Stimulated activated CD8-positive, alpha-beta memory T cell treated with anti-CD3 and anti-CD28 coated beads, Interleukin-15, amount 100 ng/mL, for 4 hours (primary cell): ENCODE measurements at regions not wholly inside any gene's neighbourhood (a gene's known extent, or its start where the extent isn't known, plus 50 kb on each side); places are given as distances from the start of the nearest gene placed in this dataset.

Experiments
- DNase-seq, 2 donors: peaks; one replicate each; pipeline ENCODE4 v3.0.0-alpha.2; 2020; ENCODE audit warnings: low read depth in 2 of 2

DNA sequence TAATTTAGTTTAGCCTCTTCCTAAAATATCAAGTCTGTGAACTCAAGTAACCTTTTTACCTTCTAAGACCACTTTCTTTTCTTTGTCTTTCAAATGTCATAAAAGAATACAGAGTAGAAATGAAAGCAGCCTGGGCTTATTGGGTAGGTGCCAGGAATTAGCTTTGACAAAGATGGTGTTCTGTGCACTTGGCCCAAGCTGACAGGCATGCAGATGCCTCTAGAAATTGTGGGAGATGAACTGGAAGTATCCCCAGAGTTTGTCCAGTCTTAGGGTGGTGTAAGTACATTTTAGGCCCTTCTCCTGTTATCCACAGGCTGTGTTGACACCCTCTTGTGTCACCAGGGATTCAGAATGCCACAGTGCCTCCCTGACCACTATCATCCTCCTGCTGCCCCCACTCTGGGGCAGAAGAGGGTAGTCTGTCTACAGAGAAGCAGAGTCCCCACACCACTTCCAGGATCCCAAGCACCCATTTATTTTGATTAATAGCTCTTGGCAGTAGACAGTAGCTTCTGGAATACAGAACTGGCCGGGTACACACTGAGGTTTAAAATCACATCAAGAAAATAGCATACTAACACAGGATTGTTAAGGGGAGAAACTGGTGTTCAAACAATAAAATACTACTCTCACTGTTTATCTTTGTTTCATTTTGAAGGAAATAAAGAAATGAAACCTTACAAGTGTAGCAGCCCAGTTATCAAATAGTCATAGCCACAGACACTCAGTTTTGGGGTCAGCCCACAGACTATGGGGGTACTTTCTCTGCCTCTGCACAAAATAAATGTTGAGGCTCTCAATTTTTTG is 343.2 kb downstream of the KCNRG start:
- no peak for DNase-seq

DNA sequence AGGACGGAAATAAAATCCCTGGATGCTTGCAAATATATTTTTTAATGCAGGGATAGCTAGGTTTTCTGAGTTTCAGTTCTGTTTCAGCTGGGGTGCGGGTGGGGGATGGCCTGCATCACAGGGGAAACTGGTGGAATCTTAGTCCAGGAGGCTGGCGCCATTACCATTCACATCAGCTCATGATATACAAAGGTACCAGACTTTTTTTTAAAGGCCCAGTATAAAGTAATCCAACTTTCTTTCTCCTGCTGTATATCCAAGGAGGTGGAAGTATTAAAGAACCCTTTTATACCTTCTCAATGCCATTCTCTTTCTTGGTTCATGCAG is 343.8 kb downstream of the KCNRG start:
- DNase-seq: no peak

DNA sequence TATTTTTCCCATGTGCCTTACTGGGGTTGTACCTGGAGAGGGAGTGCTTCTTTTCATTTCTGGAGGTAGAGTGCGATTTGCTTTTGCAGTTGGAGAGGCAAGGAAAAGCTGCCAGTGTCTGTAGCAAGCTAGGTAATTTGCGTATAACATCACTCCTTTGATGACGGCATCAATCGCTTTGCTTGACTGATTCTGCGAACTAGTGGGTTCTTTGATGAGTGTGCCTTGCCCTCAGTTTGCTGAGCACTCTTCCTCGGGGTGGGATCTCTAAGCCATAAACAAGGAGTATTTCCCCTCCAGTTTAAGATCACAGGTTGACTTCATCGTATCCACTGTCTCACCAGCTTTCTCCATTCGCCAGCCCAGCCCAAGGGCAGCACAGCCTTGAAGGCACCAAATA is 344.5 kb downstream of the KCNRG start:
- no peak for DNase-seq

DNA sequence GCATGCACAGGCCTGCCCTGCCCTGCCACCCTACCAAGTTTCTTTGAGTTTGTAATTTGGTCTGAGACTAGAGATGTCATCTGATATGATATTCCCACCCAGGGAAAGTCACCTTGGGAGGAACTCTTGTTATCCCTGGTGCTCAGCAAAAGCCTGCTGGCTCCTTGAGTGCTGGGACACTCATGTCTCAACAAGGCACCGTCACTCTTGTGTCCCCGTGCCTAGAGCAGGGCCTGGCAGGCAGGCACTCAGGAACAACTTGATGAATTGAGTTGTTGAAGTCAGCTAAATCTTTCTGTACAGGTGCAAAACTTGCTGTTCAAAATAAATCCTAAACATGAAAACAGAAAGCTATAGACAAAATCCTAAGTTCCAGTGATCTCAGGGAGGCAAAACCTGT is 345.4 kb downstream of the KCNRG start:
- DNase-seq: no peak

DNA sequence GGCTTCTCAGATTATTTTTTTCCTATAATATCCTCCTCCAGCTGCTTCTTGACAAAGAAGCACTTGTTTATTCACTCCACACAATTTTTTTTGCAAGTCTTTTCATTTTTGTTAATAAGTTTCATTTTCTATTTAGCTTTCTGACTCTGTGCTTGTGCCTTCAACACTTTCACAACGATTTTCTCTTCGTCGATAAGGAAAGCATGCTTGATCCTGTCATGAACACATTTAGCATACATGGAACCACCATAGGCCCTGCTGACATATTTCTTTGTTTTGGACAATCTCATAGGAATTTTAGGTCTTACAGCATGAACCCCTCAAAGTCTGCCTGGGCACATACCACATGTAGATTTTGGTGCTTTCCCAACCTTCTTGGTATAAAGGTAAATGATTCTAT is 346.0 kb downstream of the KCNRG start:
- no peak for DNase-seq

DNA sequence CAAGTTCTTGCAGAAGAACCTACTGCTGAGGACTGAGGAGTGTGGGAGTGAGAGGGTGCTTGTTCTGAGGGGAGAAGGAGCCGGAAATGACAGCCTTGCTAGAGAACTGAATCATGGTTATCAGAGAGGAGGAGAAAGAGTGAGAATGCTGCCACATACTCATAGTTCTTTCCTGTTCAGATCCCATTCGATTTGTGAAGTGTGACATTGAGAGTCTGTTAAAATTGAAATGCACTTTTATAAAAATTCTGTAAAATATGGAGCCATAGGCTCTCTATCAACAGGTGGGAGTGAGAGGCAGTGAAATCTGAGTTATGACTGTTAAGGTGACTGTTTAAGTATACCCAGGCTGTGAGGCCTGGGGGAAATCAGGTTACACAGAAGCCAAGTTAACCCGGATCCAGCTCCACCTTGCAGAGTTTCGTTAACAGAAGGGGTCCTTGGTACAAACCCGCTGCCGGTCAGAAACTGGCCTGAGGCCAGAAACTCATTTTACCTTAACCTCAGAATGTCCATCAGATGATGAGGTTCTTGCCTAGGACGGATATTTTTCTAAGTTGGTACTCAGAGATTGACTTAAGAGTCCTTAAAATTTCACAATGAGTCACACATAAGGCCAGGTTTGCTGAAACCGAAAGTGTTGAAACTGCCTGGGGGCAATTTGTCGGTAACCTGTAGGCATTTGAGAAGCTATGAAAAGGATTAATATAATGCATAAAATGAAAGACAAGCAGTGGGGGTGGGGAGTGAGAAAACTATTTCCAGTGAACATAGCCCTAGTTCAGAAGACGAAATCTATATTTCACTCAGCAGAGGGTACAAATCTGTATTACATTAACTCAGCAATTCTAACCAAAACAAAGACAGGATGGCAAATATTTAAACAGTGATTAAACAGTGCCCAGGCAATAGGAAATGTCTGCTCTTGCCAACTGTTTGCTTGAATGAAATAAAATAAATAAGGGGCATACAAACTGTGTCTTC is 350.5 kb downstream of the KCNRG start:
- DNase-seq: peak in 1 of 2 donors; percentile 30

DNA sequence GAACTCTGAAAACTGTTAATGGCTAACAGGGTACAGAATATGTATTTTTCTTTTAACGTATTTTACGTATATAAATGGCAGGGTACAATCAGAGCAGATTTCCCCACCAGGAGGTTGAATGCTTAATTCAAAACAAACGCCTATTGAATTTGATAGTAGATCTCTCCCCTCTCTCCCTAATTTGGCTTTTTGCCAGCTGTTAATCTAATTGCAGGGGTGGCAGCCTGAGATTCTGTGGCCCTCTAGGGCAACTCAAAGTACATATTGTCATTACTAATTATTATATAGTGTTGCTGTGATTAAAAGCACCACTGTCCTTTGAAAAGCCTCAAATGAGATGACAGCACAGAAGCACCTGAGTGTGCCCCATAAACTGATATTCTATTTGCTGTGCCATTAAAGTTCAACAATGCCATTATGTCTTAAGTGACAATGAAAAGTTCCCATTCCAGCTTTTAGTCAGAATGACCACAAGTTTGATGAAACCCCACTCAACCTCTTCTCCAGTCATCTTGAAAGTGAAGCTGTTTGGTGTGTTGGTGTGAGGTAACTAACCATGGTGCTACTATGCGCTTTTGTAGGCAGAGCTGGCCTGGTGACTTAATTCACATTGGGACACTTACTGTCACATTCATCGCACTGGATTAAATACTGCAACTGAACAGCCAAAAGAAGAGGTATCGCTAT is 351.4 kb downstream of the KCNRG start:
- DNase-seq: no peak

DNA sequence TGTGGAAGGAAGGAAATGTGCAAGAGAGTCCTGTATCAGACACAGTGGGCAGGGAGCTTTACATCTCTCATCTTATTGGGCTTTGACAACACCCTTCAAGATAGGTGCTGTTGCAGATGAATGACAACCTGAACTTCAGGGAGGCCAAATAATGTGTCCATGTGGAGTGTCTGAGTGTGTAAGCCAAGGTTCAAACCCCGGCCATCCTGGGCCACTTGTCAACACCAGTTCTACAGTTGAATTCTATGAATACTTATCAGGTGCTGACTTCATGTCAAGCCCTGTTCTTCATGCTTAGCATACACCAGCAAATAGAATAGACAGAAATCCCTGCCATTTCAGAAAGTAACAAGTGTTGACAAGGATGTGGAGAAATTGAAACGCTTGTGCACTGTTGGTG is 354.4 kb downstream of the KCNRG start:
- no peak for DNase-seq

DNA sequence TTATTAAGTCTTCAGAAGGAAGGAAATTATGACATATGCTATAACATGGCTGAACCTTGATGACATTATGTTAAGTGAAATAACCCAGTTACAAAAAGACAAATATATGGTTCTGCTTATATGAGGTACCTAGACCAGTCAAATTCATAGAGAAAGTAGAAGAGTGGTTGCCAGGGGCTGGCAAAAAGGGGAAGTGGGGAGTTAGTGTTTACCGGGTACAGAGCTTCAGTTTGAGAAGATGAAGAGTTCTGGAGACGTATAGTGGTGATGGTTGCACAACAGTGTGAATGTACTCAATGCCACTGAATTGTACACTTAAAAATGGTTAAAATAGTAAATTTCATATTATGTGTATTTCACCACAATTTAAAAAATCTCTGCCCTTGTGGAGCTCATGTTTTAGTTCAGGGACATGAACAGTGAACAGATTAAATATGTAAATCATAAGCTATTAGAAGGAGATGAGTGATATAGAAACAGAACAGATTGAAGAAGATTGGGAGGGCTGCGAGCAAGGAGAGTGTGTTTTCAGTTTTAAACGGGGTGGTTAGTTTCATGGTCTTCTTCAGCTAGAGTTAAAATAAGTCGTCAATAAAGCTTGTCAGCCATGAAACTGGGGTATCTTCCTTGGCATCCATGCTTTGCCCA is 355.2 kb downstream of the KCNRG start:
- DNase-seq: no peak

DNA sequence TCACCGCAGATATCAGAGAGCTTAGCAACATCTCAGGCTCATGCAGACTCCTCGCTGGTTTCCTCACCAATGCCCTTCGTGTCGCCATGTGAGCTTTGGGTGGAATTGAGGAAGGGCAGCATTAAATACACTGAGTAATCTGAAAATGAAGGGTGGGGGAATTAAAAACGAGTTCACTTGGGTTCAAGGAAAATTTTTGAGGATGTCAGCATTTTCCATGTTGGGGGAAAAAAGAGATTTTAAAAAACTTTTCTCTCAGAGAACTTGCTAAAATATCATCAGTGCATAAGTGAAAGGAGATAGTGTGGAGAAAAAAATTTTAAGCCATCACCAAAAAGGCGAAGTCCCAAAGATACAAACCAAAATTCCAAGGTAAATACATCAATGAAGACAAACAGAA is 359.3 kb downstream of the KCNRG start:
- DNase-seq: no peak

DNA sequence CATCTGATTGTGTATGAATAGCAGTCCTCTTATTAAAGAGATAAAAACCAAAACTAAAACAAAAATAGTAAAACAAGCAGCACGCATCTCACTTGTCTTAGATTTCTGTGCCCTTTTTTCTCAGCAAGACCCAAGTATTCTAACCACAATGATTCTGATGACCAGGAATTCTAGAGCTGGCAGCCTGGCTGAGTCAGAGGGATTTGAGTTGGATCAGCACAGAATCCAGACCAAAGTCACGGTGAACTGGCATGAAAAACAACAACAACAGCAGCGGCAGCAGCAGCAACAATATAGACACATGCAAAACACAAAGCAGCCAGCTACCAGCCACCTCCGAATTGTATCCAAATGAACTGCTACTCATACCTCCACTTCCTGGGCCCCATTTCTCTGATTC is 360.5 kb downstream of the KCNRG start:
- no peak for DNase-seq

DNA sequence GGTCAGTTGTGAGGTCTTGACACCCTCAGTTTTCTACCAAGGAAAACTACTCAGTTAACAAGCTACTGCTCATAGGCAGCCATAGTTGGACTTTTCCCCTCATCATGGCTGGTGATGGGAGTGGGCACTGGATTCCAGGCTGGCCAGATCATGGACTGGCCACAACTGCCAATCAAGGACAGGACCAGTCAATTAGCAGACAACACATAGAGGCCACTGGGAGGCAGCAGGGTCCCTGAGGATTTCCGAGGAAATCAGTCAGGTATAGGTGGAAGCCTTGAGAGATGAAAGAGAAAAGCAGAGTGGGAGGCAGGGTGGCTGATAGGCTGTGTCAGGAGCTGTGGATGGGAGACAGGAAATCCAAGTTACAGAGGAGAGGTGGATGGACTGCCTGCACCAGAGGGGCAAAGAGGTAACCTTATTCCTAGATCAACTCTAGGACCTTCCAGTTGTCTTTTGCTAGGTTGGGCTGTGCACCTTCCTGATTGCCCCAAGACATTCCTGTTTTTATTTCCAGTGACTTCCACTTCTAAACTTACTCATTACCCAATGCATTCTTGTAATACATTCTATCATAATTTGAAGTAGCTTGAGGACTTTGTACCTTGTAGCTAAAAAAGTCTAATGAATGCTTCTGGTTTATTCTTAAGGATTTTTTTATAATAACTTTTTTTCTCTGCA is 361.8 kb downstream of the KCNRG start:
- DNase-seq: no peak

DNA sequence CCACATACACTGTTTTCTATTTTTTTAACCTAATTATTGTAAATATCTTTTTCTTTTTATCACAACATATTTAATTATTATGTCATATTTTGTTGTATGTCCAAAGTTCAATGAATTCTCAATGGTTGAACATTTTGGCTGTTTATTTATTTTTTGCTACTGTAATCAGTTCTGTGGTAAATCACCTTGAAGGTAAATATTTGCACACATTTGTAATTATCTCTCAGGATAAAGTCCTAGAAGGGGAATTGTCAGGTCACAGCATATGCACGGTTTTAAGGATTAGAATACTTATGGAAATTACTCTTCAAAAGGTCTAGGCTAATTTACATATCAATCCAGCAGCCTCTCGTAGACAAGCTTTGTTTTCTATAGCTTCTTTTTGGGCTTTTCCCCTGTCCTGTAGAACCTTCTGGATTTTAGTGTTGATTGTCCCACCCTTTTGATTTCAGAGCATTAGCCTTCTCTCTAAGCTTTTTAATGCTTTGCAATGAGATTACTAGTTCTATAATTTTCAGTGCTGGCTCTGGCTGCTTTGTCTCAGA is 362.6 kb downstream of the KCNRG start:
- no peak for DNase-seq

DNA sequence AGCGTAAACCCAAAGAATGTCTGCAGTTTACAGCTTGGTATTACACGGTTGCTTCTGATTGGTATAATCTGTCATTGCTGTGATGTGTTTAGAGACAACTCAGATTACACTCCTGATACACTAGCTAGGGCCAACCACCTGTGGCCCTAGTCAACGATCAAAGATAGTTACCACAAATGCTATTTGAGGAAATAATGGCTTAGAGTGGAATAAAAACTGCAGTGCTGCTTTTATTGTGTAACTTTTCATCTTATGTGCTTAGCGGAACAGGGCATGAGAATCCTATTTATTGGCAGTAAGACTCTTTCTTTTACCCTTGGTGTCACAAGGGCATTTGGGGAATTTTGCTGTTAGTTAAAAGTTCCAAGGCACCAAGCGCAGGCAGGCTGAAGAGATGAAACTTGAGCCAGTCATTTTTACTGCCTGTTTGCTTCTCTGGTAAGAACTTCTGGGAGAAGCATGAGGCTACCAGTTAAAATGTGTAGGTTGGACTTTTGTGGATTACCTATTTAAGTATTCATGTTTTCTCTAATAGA is 363.3 kb downstream of the KCNRG start:
- DNase-seq: no peak

DNA sequence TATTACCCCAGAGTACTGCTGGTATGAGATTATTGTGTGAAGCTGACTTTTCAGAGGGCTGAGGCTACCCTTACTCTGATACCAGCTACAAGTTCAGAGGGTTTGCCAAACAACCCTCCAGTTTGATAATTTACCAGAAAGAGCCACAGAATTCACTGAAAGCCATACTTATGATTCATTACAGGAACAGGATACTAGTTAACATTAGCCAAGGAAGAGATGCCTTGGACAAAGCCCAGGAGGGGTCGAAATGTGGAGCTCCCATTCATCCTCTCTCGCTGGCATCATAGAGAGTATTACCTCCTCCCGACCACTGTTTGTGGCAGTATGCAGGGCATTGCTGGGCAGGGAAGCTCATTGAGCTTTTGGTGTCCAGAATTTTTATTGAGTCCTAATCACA is 364.3 kb downstream of the KCNRG start:
- no peak for DNase-seq

DNA sequence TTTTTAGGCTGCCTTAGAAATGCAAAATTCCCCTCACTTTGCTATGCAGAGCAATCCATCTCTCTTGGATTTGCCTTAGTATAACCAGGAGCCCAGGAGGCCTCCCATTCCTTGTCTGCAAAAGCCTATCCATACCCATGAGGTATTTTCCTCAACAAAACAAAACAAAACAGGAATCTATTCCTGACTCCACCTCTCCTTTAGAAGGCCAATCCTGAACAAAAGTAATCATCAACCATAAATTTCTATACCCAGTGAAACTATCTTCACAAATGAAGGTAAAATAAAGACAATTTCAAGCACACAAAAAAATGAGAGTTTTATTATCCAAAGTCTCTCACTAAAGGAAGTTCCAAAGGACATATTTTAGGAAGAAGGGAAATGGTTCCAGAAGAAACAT is 365.7 kb downstream of the KCNRG start:
- no peak for DNase-seq

DNA sequence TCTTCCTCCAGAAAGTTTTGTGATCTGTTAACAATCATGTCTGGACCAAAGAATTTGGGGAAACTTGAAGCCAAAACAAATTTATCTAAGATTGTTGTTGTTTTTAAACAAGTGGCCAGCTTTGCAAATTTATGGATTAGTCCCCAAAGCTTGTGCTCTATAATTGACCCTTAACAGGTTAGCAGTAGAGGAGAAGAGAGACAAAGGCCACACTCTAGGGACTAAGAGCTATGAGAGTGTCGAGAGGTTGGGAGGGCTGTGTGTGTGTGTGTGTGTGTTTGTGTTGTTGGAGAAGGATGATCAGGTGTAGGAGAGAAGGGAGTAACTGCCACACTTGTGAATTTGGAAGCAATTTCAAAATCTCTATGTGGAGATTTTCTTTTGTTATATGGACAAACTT is 367.3 kb downstream of the KCNRG start:
- no peak for DNase-seq

DNA sequence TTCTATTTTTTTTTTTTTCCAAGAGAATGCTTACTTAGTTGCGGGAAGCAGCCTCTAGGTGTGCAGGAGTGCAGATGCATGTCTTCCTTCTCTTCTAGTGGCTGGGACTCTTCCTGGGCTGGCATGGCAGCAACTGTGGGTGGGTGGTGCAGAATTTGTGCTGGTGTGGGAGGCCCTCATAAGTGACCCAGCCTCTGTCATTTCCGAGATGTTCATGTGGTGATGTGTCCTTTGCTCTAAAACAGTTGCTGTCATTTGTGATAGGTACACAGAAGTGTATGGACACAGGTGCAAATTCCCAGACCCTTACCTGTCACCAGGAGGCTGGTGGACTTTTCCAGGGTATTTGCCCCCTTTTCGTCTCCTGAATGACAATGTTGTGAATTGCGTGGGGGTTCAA is 367.7 kb downstream of the KCNRG start:
- no peak for DNase-seq

DNA sequence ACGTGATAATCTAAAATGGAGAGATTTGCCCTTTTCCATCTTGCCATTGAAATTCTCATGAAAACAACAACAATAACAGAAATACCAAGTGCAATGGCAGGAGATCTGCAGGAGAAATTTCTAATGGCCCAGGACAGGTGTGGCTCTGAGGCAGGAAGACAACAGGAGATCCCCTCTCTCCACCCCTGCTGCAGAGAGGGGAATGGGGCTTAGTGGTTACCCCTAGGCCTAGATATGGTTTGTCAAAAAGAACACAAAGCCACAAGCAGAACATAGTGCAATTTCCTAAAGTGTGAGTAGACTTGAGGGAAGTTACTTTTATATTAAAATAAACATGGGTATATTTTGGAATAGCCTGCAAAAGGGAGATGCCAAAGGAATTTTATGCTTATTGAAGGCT is 369.5 kb downstream of the KCNRG start:
- no peak for DNase-seq

DNA sequence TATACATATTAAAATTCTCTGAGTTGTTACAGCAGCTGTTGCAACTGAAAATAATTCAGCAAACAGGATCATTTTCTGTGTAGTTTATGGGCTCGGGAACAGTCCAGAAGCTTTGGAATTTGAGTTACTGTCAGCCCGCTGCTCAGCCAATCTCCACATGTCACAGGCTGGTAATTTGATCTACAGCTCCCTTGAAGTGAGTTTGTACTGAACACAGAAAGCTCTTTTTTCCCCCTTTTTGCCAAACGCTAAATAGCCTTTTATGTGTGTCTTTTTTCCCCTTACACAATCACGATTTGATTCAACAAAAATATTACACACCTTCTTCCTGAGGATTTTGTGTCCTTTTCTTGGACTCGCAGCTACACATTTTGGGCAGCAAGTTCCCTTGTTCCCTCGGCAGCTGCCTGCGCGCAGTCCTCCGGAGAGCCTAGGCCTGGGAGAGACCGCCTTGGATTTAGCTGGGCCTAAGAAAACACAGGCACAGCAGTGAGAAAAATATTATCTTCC is 371.4 kb downstream of the KCNRG start:
- DNase-seq: no peak
